Retinal pigment epithelial cell (primary cell): ENCODE measurements at regions not wholly inside any gene's neighbourhood (a gene's known extent, or its start where the extent isn't known, plus 50 kb on each side); places are given as distances from the start of the nearest gene placed in this dataset.

Source experiments
- DNase-seq: peaks from one replicate; pipeline ENCODE4 v3.0.0-alpha.2; 2010; ENCODE audit warnings: low read depth
- H3K4me3 ChIP-seq: 2 replicates; pipeline ENCODE4 v1.5.1; 2011; ENCODE audit warnings: mild to moderate bottlenecking, low read length, control low read depth, moderate library complexity
- CTCF ChIP-seq: conservative IDR thresholded peaks from 2 replicates; pipeline ENCODE4 v1.5.1; 2011; ENCODE audit warnings: low read depth, low read length, control low read depth, inconsistent platforms

- H3K4me3 ChIP-seq = no peak overlapping the region
- no peak for TF ChIP-seq CTCF
- no peak for DNase-seq
These were observed 164.5 kb downstream of the WNT5A start for GRCh38 chr3:55322638-55323037.

GRCh38 chr3:55320928-55321327, 166.2 kb downstream of the WNT5A start:
- DNase-seq = no peak
- no peak for TF ChIP-seq CTCF
- H3K4me3 ChIP-seq = no peak overlapping the region

- DNase-seq = no peak
- TF ChIP-seq CTCF = no peak
- H3K4me3 ChIP-seq = no peak overlapping the region
These were observed 171.7 kb downstream of the WNT5A start for GRCh38 chr3:55315396-55315795.

- no peak overlapping the region for H3K4me3 ChIP-seq
- no peak for TF ChIP-seq CTCF
- DNase-seq = no peak
These were observed 173.4 kb downstream of the WNT5A start for GRCh38 chr3:55313666-55314065.

GRCh38 chr3:55309336-55309735, 177.8 kb downstream of the WNT5A start:
- no peak for DNase-seq
- no peak overlapping the region for H3K4me3 ChIP-seq
- TF ChIP-seq CTCF = no peak

GRCh38 chr3:55307622-55308021, 179.5 kb downstream of the WNT5A start:
- no peak overlapping the region for H3K4me3 ChIP-seq
- DNase-seq = no peak
- TF ChIP-seq CTCF = no peak

GRCh38 chr3:55305696-55306485, 181.2 kb downstream of the WNT5A start:
- no peak for DNase-seq
- no peak for TF ChIP-seq CTCF
- H3K4me3 ChIP-seq = no peak overlapping the region
